GM12891 (cell line): ENCODE measurements at regions not wholly inside any gene's neighbourhood (a gene's known extent, or its start where the extent isn't known, plus 50 kb on each side); places are given as distances from the start of the nearest gene placed in this dataset.
"Not testable (repeated sequence)": the region's sequence is repeated elsewhere in the genome, so short reads cannot be mapped to it uniquely, and the experiment has no call there.

Source experiments
- DNase-seq: peaks from one replicate; pipeline ENCODE4 v3.0.0; 2011; ENCODE audit warnings: low spot score; ENCODE audit not compliant: insufficient read length
- FAIRE-seq: peaks from 2 replicates; lab custom pipeline; 2011; peaks lifted over from hg19 to GRCh38; lab: Jason Lieb, UNC
- PAX5 ChIP-seq: IDR thresholded peaks from 2 replicates; pipeline ENCODE4 v1.6.1; 2011; ENCODE audit warnings: low read length, moderate library complexity, mild to moderate bottlenecking; ENCODE audit not compliant: insufficient read depth, severe bottlenecking
- POLR2A ChIP-seq: IDR thresholded peaks from 2 replicates; pipeline ENCODE4 v1.6.1; 2011; ENCODE audit warnings: low read depth, low read length, control low read depth
- POLR2AphosphoS5 ChIP-seq: IDR thresholded peaks from 2 replicates; pipeline ENCODE4 v1.6.1; 2011; ENCODE audit warnings: low read depth, low read length, control low read depth
- POU2F2 ChIP-seq: IDR thresholded peaks from 2 replicates; pipeline ENCODE4 v1.6.1; 2011; ENCODE audit warnings: low read depth, mild to moderate bottlenecking, control low read depth, low read length, moderate library complexity
- SPI1 ChIP-seq: IDR thresholded peaks from 2 replicates; pipeline ENCODE4 v1.6.1; 2011; ENCODE audit warnings: low read depth, low read length, control low read depth
- TAF1 ChIP-seq: IDR thresholded peaks from 2 replicates; pipeline ENCODE4 v1.6.1; 2011; ENCODE audit warnings: low read depth, low read length, control low read depth

DNA sequence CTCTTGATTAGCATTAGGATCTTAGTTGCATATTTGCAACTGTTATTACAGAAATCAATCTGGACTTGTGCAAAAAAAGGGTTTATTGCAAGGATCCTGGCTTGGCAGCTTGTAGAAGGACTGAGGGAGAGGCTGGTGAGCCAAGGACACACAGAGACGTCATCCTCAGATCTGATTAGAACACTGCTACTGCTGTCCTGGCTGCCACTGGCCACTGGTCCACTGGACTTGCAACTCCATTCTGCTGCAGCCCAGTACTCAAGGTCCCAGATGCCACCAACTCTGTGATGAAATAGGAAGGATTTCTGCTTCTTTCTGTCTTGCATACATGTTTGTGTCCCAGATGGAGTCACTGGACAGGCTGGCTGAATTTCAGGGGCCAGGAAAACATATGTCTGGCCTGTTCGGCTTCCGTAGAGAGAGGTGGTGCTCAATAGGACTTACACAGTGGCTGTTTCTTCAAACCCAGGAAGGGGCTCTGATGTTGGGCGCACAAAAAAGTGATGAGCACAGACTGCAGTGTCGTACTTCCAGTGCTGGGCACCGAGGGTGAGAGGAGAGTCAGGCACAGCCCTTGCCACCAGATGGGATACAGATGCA lies 68.9 kb upstream of the SH3PXD2B start:
- no peak for DNase-seq
- FAIRE-seq: no peak
- TF ChIP-seq TAF1 (no peak), PAX5 (no peak), POLR2AphosphoS5 (no peak), SPI1 (no peak), POLR2A (no peak), POU2F2 (no peak)

DNA sequence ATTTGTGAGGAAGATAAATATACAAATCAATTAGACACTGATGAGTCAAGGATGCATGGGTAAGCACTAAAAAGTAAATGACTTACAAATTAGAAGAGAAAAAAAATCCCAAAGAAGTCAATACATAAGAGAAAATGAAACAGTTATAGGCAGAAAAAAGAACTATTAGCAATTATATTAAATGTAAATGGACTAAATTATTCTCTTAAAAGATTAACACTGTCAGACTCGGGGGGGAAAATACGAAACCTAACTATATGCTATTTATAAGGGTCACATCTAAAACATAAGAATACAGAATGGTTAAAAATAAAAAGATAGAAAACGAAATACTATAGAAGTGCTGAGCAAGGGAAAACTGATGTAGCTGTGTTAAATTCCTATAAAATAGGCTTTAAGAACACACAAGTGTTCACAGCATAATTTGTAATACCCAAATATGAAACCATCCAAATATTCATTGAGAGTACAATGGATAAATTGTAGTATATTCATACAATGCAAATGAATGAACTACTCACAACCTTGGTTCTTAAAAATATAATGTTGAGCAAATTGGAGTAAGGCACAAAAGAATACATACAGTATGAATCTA lies 67.1 kb upstream of the SH3PXD2B start:
- no peak for FAIRE-seq
- no peak for DNase-seq
- TF ChIP-seq POU2F2 (no peak), TAF1 (no peak), SPI1 (no peak), POLR2A (no peak), PAX5 (no peak), POLR2AphosphoS5 (no peak)

- FAIRE-seq (no peak), DNase-seq (no peak)
- no peak for TF ChIP-seq PAX5
- TF ChIP-seq POU2F2: no peak
- no peak for TF ChIP-seq POLR2A
- no peak for TF ChIP-seq TAF1
- TF ChIP-seq SPI1: no peak
- TF ChIP-seq POLR2AphosphoS5: no peak
Observed at GRCh38 chr5:172511952-172512351, 57.6 kb upstream of the SH3PXD2B start.

DNA sequence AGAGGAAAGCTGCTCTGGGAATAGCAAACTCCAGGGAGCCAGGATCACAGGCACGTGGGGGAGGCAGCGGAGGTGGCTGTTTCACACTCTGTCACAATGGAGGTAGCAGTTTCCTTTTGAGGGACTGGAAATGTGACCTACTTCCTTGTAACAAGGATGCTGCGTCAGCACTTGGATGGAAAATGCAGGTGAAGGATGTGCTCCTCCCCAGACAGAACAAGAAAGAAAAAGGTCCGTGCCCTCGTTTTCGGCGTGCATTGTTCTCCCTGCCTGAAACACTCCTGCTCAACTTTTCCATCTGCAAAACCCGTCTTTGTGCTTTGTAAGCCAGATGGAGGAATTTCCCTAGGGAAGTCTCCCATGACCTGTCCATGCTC lies 55.1 kb upstream of the SH3PXD2B start:
- TF ChIP-seq POLR2AphosphoS5 (no peak), SPI1 (no peak), POLR2A (no peak), TAF1 (no peak), POU2F2 (no peak), PAX5 (no peak)
- FAIRE-seq (no peak), DNase-seq (no peak)

GRCh38 chr5:172508471-172509404 lies 54.4 kb upstream of the SH3PXD2B start:
- FAIRE-seq (no peak), DNase-seq (no peak)
- TF ChIP-seq SPI1 (no peak), POLR2A (no peak), POLR2AphosphoS5 (no peak), PAX5 (no peak), POU2F2 (no peak), TAF1 (no peak)

GRCh38 chr5:172507485-172507884 lies 53.2 kb upstream of the SH3PXD2B start:
- not testable (repeated sequence) for DNase-seq, FAIRE-seq

DNA sequence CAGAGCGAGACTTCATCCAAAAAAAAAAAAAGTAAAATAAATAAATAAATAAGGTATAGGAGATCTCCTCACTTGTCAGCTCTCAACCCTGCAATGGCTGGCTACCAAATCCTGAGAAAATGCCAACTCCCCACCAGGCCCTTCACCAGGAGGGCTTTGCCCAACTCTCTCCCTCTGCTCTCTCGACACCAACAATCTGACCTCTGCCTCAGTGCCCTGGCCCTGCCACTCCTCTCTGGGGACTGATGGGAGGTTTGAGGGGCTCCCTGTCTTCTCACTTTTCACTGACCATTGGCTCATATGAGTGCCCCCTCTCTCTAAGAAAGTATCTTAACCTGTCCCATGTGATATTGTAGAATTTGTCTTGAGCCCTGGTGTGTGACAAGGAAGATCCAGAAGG lies 52.6 kb upstream of the SH3PXD2B start:
- FAIRE-seq: no peak
- TF ChIP-seq POLR2A (no peak), POU2F2 (no peak), TAF1 (no peak), PAX5 (no peak), SPI1 (no peak), POLR2AphosphoS5 (no peak)
- no peak for DNase-seq

DNA sequence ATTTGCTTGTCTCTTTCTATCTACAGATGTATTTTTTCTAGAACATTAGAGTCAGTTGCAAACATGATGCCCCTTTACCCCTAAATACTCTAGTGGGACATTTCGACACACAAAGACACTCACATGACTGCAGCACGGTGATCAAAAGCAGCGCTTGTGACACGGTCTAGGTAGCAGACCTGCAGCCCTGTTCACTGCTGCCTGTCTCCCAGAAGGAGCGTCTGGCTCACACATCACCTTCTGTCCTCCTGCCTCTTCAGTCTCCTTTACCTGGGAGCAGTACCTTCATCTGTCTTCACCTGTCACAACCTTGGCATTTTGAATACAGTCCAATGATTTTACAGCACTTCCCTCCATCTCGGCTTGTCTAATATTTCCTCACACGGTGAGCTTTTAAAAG lies 51.9 kb upstream of the SH3PXD2B start:
- DNase-seq (no peak), FAIRE-seq (no peak)
- no peak for TF ChIP-seq POU2F2
- TF ChIP-seq SPI1: no peak
- no peak for TF ChIP-seq TAF1
- TF ChIP-seq POLR2A: no peak
- TF ChIP-seq PAX5: no peak
- no peak for TF ChIP-seq POLR2AphosphoS5

GRCh38 chr5:172505845-172506244 lies 51.5 kb upstream of the SH3PXD2B start:
- FAIRE-seq: no peak
- no peak for DNase-seq
- no peak for TF ChIP-seq POLR2A

DNA sequence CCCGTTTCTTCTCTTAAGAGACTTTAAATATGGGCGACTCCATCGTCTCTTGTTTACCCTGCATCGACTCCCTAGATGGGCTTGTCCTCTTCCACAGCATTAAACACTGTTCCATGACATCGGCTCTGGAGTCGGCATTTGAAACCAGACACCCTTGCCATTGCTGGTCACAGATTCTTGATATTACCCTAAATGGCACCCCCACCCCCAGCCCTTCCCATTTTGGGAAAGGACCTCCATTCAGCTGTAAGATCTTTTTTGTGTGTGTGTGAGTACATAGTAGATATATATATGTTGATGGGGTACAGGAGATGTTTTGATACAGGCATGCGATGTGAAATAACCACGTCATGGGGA lies 51.1 kb upstream of the SH3PXD2B start:
- no peak for DNase-seq
- no peak for FAIRE-seq
- no peak for TF ChIP-seq POLR2AphosphoS5
- TF ChIP-seq SPI1: no peak
- no peak for TF ChIP-seq TAF1
- no peak for TF ChIP-seq POU2F2
- TF ChIP-seq PAX5: no peak
- no peak for TF ChIP-seq POLR2A
